Stimulated activated CD4-positive, alpha-beta T cell treated with anti-CD3 and anti-CD28 coated beads, TNF-alpha, amount 100 ng/mL, for 4 hours (primary cell): ENCODE measurements at regions not wholly inside any gene's neighbourhood (a gene's known extent, or its start where the extent isn't known, plus 50 kb on each side); places are given as distances from the start of the nearest gene placed in this dataset.
"Not testable (repeated sequence)": the region's sequence is repeated elsewhere in the genome, so short reads cannot be mapped to it uniquely, and the experiment has no call there.

Experiments used
- DNase-seq, 3 experiments: peaks; one replicate each; pipeline ENCODE4 v3.0.0-alpha.2; 2020; ENCODE audit warnings: low read depth in 3 of 3

DNA sequence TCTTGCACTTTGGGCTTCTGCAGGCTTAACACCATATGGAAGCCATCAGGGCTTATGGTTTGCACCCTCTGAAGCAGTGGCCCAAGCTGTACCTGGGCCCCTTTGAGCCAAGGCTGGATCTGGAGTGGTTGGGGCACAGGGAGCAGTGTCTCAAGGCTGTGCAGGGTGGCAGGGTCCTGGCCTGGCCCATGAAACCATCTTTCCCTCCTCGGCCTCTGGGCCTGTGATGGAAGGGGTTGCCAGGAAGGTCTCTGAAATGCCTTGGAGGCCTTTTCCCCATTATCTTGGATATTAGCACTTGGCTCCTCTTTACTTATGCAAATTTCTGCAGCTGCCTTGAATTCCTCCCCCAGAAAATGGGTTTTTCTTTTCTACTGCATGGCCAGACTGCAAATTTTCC is 134.7 kb upstream of the USP9X start:
- no peak for DNase-seq

DNA sequence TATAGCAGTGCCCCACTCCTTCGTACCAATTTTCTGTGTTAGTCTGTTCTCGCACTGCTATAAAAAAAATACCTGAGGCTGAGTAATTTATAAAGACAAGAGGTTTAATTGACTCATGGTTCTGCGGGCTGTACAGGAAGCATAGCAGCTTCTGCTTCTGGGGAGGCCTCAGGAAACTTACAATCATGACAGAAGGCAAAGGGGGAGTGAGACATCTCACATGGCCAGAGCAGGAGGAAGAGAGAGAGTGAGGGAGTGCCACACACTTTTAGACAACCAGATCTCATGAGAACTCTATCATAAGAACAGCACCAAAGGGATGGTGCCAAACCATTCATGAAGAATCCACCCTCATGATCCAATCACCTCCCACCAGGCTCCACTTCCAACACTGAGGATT is 133.8 kb upstream of the USP9X start:
- not testable (repeated sequence) for DNase-seq

GRCh38 chrX:40952855-40953254 is 132.4 kb upstream of the USP9X start:
- DNase-seq = no peak

- no peak for DNase-seq
These were observed 131.9 kb upstream of the USP9X start for GRCh38 chrX:40953369-40953768.

GRCh38 chrX:40960041-40960440 is 125.2 kb upstream of the USP9X start:
- DNase-seq = no peak

DNA sequence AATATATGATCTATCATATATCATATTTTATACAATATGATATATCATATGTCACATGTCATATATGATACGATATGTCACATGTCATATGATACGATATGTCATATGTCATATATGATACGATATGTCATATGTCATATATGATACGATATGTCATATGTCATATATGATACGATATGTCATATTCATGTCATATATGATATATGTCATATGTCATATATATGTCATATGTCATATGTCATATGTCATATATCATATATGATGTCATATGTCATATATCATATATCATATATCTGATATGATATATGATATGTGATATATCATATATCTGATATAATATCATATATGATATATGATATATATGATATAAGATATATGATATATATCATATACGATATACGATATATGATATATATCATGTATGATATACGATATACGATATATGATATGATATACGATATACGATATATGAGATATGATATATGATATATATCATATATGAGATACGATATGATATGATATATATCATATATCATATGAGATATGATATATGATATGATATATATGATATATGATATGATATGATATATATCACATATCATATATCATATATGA is 122.3 kb upstream of the USP9X start:
- DNase-seq = no peak

DNA sequence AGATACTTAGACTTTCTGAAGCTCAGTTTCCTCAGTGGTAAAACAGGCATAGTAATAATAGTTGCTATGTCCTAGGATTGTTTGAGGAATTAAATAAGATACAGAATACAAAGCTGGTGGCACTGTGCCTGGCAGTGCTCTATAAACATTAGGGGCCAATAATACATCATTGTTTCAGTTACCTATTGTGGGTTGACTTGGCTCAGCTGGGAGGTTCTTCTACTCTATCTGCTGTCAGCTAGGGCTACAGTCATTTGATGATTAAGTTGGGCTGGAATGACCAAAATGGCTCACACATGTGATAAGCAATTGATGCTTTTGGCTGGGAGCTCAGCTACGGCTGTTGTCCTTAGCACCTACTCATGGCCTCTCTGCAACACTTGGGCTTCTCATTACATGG is 121.2 kb upstream of the USP9X start:
- no peak for DNase-seq

DNA sequence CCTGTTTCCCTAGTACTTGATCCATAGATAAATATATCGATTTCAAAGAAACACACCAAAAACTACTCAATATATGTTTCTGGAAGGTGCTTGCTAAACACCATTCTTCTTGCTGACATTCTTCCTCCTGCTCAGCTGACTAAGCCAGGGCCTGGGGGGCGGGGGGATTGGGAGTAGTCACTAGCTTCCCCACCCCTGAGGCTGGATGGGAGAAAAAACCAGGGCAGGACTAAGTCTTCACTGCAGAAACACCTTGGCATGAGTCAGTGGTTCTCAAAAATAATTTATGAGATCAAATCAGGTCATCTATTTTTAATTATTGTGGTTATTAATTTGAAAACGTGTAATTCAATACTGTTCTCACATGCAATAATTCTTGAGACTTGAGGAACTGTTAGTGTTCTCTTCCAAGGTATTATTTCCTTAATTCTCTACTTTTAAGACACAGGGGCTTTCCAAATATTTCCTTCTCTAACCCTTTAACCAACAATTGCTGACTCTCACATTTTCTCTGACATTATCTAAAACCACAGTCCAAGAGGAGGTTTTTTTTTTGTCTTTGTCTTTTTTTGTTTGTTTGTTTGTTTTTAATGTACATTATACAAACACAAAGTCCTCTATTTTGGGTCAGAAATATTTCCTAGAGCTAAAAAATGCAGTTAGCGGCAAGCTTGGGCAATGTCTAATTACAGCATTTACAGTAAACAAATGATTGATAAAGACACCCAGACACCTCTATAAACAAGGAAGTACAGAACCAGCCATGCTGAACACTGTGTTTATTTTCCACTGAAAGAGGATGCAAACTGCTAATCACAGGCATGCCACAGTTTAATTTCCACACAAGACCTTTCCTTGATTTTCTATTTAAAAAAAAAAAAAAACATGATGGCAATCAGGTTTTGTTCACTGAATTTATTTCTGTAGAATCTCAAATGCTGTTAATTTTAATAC is 120.3 kb upstream of the USP9X start:
- no peak for DNase-seq

- DNase-seq = no peak
These were observed 118.9 kb upstream of the USP9X start for GRCh38 chrX:40966213-40966820.

DNA sequence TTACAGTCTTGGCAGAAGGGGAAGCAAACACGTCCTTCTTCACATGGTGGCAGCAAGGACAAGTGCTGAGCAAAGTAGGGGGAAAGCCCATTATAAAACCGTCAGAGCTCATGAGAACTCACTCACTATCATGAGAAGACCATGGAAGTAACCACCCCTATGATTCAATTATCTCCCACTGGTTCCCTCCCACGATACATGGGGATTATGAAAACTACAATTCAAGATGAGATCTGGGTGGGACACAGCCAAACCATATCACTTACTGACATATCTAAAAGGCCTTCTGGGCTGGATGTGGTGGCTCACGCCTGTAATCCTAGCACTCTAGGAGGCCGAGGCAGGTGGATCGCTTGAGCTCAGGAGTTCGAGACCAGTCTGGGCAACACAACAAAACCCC is 117.1 kb upstream of the USP9X start:
- DNase-seq = no peak

DNA sequence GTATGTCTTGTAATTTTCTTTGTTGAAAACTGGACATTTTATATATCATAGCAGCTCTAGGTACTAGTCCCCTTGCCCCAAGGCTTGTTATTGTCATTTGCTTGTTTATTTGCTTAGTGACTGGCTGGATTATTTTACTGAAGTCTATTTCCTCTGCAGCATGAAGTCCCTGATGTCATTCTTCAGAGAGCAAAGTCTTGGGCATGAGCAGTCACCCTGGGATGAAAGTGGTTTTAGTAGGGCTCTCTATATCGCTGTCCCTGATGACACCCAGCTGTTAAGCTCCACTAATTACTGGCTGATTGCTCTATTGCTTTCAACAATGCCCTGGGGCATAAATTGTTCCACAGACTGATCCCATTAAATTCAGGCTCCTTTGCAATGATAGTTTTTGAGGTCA is 113.5 kb upstream of the USP9X start:
- DNase-seq = no peak

DNA sequence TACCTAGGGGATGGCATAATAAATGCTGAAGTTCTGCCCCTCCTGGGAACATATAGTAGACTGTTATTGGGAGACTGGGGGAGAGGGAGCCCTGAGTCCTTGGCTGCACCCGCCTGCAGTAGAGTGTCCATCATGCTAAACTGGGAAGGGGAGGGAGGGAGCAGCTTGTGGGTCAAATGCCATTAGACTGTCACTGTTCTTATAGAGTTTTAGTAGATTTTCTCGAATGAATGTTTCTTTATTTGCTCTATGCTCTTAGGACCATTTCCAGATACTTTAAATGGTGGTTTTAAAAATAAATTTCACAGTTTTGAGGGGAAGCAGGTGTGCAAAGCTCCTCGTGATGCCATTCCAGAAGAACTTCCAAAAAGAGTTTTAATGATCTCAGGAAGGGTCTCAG is 111.6 kb upstream of the USP9X start:
- no peak for DNase-seq

GRCh38 chrX:40975951-40976350 is 109.3 kb upstream of the USP9X start:
- DNase-seq = no peak

DNA sequence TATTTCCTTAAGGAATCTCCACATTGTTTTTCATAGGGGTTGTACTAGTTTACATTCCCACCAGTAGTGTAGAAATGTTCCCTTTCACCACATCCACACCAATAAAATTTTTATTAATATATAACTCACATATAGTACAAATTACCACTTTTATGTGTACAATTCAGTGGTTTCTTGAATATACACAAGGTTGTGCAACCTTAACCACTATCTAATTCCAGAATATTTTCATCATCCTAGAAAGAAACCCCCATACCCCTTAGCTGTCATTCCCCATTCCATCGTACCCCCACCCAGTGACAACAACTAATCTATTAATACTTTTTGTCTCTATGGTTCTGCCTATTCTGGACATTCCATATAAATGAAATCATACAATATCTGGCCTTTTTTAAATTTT is 108.3 kb upstream of the USP9X start:
- DNase-seq = no peak

- no peak for DNase-seq
These were observed 100.3 kb upstream of the USP9X start for GRCh38 chrX:40984962-40985361.

DNA sequence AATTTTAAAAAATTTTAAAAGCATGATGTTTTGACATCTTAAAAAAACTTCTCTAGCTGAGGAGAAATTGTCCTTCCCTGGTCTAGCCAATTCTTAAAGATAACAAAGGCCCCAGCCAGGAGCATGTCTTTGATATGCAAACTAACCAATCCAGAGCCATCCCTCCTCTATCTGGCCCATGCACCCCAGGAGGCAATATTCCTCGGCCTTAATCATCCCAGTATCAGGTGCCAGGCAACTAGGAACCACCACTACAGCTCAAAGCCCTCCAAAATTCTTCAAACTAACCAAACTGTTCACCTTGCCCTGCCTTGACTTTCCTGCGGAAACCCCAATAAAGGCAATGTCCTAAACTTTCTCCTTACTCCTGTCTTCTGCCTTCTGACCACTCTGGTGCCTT is 97.8 kb upstream of the USP9X start:
- DNase-seq = no peak

DNA sequence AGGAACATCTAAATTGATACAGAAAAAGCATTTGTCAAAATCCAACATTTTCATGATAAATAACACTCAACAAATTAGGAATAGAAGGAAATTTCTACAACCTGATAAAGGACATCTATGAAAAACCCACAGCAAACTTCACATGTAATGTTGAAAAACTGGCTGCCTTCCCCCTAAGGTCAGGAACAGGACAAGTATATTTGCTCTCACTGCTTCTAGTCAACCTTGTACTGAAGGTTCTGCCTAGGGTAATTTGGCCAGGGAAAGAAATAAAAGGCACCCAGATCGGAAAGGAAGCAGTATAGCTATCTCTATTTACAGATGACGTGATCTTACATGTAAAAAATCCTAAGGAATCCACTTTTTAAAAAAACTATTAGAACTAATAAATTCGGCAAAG is 97.1 kb upstream of the USP9X start:
- no peak for DNase-seq

DNA sequence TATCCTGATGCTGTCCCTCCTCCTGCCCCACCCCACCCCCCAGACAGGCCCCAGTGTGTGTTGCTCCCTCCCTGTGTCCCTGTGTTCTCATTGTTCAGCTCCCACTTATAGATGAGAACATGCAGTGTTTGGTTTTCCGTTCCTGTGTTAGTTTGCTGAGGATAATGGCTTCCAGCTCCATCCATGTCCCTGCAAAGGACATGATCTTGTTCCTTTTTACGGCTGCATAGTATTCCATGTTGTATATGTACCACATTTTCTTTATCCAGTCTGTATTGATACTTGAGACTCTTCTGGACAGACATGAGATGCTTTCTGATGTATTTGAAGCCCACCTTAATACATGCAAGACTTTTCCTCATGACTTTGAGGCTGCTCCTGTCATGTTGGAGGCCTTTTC is 91.8 kb upstream of the USP9X start:
- not testable (repeated sequence) for DNase-seq

DNA sequence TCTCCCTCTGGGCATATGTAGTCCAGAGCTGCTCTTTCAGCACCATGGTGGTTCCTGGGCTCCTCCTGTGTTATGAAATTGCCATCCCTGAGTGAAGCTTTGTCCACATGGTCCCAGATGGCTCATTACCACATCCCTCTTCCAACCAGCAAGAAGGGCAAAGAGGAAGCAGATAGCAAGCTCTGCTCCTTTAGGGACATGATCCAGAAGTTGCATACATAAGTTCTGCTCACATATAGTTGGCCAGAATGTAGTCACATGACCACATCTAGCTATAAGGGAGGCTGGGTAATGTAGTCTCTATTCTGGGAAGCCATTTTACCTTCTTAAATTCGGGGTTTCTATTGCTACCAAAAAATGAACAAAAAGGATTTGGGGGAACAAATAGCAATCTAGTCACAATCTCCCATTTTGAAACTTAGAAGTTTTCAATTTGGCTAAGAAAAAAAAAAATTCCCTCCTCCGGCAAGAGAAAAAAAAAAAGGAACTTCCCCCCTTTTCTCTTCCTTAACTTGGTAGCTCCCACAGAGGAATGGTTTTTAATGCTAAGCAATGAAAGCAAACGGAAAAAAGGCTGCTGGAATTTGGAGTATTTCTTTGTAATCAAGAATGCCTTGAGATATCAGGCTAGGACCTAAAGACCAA is 88.2 kb upstream of the USP9X start:
- DNase-seq = no peak

DNA sequence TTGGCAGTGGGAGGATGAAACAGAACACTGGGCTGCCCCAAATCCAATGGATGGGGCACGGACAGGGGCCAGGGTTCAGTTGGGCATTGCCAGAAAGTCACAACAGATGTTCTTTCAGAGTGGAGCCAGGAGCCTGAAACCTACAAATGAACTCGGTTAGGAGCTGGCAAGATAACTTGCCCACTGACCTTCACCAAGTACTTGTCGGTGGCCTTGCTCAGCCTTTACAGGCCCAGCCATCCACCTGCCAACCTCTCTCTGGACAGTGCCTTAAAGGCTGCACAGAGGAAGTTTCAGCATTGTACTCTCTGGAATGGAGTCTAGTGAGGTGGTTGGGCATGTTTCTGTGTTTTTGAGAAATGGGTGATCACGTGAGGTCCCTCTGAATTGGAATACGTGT is 87.1 kb upstream of the USP9X start:
- DNase-seq = no peak

- DNase-seq = no peak
These were observed 83.9 kb upstream of the USP9X start for GRCh38 chrX:41001327-41001726.

DNA sequence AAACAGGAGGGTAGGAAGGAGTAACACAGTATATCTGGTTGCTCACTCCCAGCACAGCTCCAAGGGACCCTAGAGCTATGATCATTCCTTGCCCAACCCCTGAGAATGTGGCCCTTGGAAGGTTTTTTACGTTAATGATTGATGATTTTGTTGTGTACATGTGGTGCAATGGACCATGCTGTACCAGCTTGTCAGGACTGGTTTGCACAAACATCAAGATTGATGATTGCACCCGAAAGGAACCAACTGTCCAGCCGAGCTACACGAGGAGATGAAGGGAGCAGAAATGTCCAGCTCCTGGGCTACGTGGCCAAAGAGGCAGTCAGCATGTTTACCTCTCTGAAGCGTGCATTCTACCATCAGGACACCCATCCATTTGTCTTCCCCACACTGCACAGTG is 83.2 kb upstream of the USP9X start:
- no peak for DNase-seq
